GM12878 (cell line): ENCODE measurements at regions not wholly inside any gene's neighbourhood (a gene's known extent, or its start where the extent isn't known, plus 50 kb on each side); places are given as distances from the start of the nearest gene placed in this dataset.

ENCODE experiments used
- ATAC-seq: fragments of 200-7000 bp; cut with Tn5 transposase; 3 replicates; pipeline ENCODE4 v1.9.1; 2020; ENCODE audit warnings: mild to moderate bottlenecking, moderate library complexity
- BruUV-seq: library from RNA; stranded (reverse); fragments of 400-500 nt; replicated peaks from 2 replicates; lab custom pipeline; 2021; lab: Mats Ljungman, UMichigan
- CTCF ChIA-PET: fragments of 300-600 bp; sonication (Branson Sonifier 250); formaldehyde crosslinking; extraction: SDS; loops from one replicate; lab custom pipeline; 2021; ENCODE audit warnings: inconsistent platforms; lab: Yijun Ruan, JAX
- POLR2A ChIA-PET: fragments of 350-600 bp; formaldehyde crosslinking; extraction: SDS; loops from one replicate; lab custom pipeline; 2021; ENCODE audit warnings: inconsistent platforms; lab: Charles Lee
- RAD21 ChIA-PET: fragments of 300-600 bp; sonication (Branson Sonifier 250); formaldehyde crosslinking; loops from one replicate; lab custom pipeline; 2023; ENCODE audit warnings: antibody characterized with exemption; ENCODE audit not compliant: unreplicated experiment; lab: Charles Lee
- SMC1A ChIA-PET: fragments of 300-600 bp; sonication (Branson Sonifier 250); formaldehyde crosslinking; loops from one replicate; lab custom pipeline; 2023; ENCODE audit not compliant: unreplicated experiment, uncharacterized antibody; lab: Charles Lee
- DNase-seq: peaks from one replicate; pipeline ENCODE4 v3.0.0-alpha.2; 2011; ENCODE audit warnings: low read depth, low spot score
- FAIRE-seq: peaks from 3 replicates; lab custom pipeline; 2011; peaks lifted over from hg19 to GRCh38; lab: Jason Lieb, UNC
- H2AFZ ChIP-seq: 2 replicates; pipeline ENCODE4 v1.6.0; 2011; ENCODE audit warnings: low read depth, low read length, control low read depth; ENCODE audit not compliant: control insufficient read depth
- H3K27ac ChIP-seq: 2 replicates; pipeline ENCODE4 v1.5.1; 2011; ENCODE audit warnings: control low read depth; ENCODE audit not compliant: control insufficient read depth, insufficient read depth
- H3K27me3 ChIP-seq, 2 experiments: replicated peaks in 1 of 2; 2 replicates each; pipeline versions ENCODE4 v1.6.0 to v1.6.1; 2011; ENCODE audit warnings: low read length in 1 of 2; ENCODE audit not compliant: control insufficient read depth in 2 of 2, insufficient read depth in 2 of 2
- H3K36me3 ChIP-seq, 2 experiments: 2 replicates each; pipeline ENCODE4 v1.5.1; 2011; ENCODE audit warnings: low read length in 1 of 2; ENCODE audit not compliant: control insufficient read depth in 2 of 2, insufficient read depth in 2 of 2
- H3K4me1 ChIP-seq: 2 replicates; pipeline ENCODE4 v1.6.1; 2011; ENCODE audit warnings: mild to moderate bottlenecking, low read length, moderate library complexity, mixed read lengths; ENCODE audit not compliant: control insufficient read depth, insufficient read depth
- H3K4me2 ChIP-seq: 2 replicates; pipeline ENCODE4 v1.6.0; 2011; ENCODE audit warnings: control low read depth; ENCODE audit not compliant: control insufficient read depth, insufficient read depth
- H3K4me3 ChIP-seq: fragments of 200-600 bp; sonication (generic); 2 replicates; pipeline ENCODE4 v1.5.1; 2016
- H3K79me2 ChIP-seq: 2 replicates; pipeline ENCODE4 v1.6.0; 2011; ENCODE audit warnings: low read length; ENCODE audit not compliant: control insufficient read depth, insufficient read depth
- H3K9ac ChIP-seq: 2 replicates; pipeline ENCODE4 v1.8.0; 2011; ENCODE audit warnings: low read length, control low read depth, mixed read lengths; ENCODE audit not compliant: control insufficient read depth, insufficient read depth
- H3K9me3 ChIP-seq: replicated peaks from 3 replicates; pipeline ENCODE4 v1.5.1; 2011; ENCODE audit warnings: mild to moderate bottlenecking, low read length; ENCODE audit not compliant: control insufficient read depth, insufficient read depth
- H4K20me1 ChIP-seq: 2 replicates; pipeline ENCODE4 v1.6.0; 2011; ENCODE audit not compliant: control insufficient read depth, insufficient read depth
- E4F1 ChIP-seq: fragments of 450-650 bp; IDR thresholded peaks from 2 replicates; pipeline ENCODE4 v1.6.1; 2018; ENCODE audit warnings: borderline replicate concordance, mild to moderate bottlenecking; ENCODE audit not compliant: partially characterized antibody
- IKZF1 ChIP-seq: fragments of 450-650 bp; conservative IDR thresholded peaks from 2 replicates; pipeline ENCODE4 v1.6.1; 2017; ENCODE audit warnings: antibody characterized with exemption, mild to moderate bottlenecking
- IRF5 ChIP-seq: fragments of 450-650 bp; IDR thresholded peaks from 2 replicates; pipeline ENCODE4 v1.6.1; 2017; ENCODE audit warnings: borderline replicate concordance
- MEF2B ChIP-seq: fragments of 450-650 bp; IDR thresholded peaks from 2 replicates; pipeline ENCODE4 v1.6.1; 2018; ENCODE audit warnings: mild to moderate bottlenecking, moderate library complexity; ENCODE audit not compliant: partially characterized antibody, poor library complexity, severe bottlenecking
- MTA3 ChIP-seq: IDR thresholded peaks from 2 replicates; pipeline ENCODE4 v1.6.1; 2012; ENCODE audit warnings: low read length, inconsistent platforms, borderline replicate concordance
- MXI1 ChIP-seq: fragments of 150-350 bp; IDR thresholded peaks from 2 replicates; pipeline ENCODE4 v1.6.1; 2011; ENCODE audit warnings: low read depth, mild to moderate bottlenecking, inconsistent platforms, low read length, improper control_type of control experiment
- MYC ChIP-seq: IDR thresholded peaks from 2 replicates; pipeline ENCODE4 v1.6.1; 2011; ENCODE audit warnings: mild to moderate bottlenecking, low read length, moderate library complexity, inconsistent platforms; ENCODE audit not compliant: insufficient read depth, insufficient replicate concordance, insufficient read length, severe bottlenecking
- NFYB ChIP-seq: IDR thresholded peaks from 2 replicates; pipeline ENCODE4 v1.6.1; 2011; ENCODE audit warnings: low read depth, mild to moderate bottlenecking, low read length, improper control_type of control experiment, moderate library complexity; ENCODE audit not compliant: insufficient read depth
- NRF1 ChIP-seq: conservative IDR thresholded peaks from 2 replicates; pipeline ENCODE4 v1.6.1; 2011; ENCODE audit warnings: mild to moderate bottlenecking, low read depth, low read length, improper control_type of control experiment
- RELB ChIP-seq: fragments of 450-650 bp; IDR thresholded peaks from 2 replicates; pipeline ENCODE4 v1.6.1; 2017; ENCODE audit warnings: low read depth, mild to moderate bottlenecking, moderate library complexity
- SIN3A ChIP-seq: IDR thresholded peaks from 2 replicates; pipeline ENCODE4 v1.6.1; 2012; ENCODE audit warnings: low read depth, low read length, improper control_type of control experiment
- STAT3 ChIP-seq: IDR thresholded peaks from 2 replicates; pipeline ENCODE4 v1.6.1; 2011; ENCODE audit warnings: low read depth, low read length, improper control_type of control experiment
- TCF12 ChIP-seq: IDR thresholded peaks from 2 replicates; pipeline ENCODE4 v1.6.1; 2011; ENCODE audit warnings: low read depth, mild to moderate bottlenecking, low read length
- TCF7 ChIP-seq: IDR thresholded peaks from 2 replicates; pipeline ENCODE4 v1.6.1; 2014; ENCODE audit warnings: antibody characterized with exemption, borderline replicate concordance
- USF1 ChIP-seq: IDR thresholded peaks from 2 replicates; pipeline ENCODE4 v1.6.1; 2011; ENCODE audit warnings: borderline replicate concordance, low read depth, mild to moderate bottlenecking, moderate library complexity, mixed read lengths, low read length; ENCODE audit not compliant: insufficient read depth; ENCODE audit errors: extremely low read length
- USF2 ChIP-seq: IDR thresholded peaks from 2 replicates; pipeline ENCODE4 v1.6.1; 2011; ENCODE audit warnings: low read depth, low read length, improper control_type of control experiment, borderline replicate concordance
- ZNF24 ChIP-seq: fragments of 450-650 bp; IDR thresholded peaks from 2 replicates; pipeline ENCODE4 v1.6.1; 2017; ENCODE audit warnings: antibody characterized with exemption, mild to moderate bottlenecking
- WGBS: methylation state at CpG from one replicate; pipeline ENCODE4 v1.1.6; 2016; ENCODE audit warnings: low lambda C conversion rate; ENCODE audit not compliant: insufficient replicate concordance, insufficient coverage; ENCODE audit errors: missing lambda C conversion rate; 5-methylcytosine and 5-hydroxymethylcytosine counted together
- in situ Hi-C: fragments of 300-500 bp; cut with MboI; formaldehyde crosslinking; loops from 9 replicates; pipeline ENCODE4 v1.14.3; 2018; ENCODE audit warnings: mixed read lengths
- intact Hi-C: fragments of 100-400 bp; cut with micrococcal nuclease; formaldehyde crosslinking; loops from one replicate; pipeline ENCODE4 v1.14.2; 2022; ENCODE audit not compliant: unreplicated experiment

- H3K4me2 ChIP-seq: no peak overlapping the region
Observed at GRCh38 chr9:14482856-14483255, 168.9 kb upstream of the NFIB start.

More at GRCh38 chr9:14482856-14483255, 168.9 kb upstream of the NFIB start:
- BruUV-seq: no TSS peak
- Histone ChIP-seq H3K79me2 (no peaks in the 10 kb centered on the region), H3K36me3 (no peaks in the 10 kb centered on the region), H3K27me3 (no peaks in the 10 kb centered on the region; a peak in 1 of 4 replicates), H4K20me1 (no peaks in the 10 kb centered on the region), H3K9me3 (no peaks in the 10 kb centered on the region), H3K4me3 (no peak overlapping the region), H2AFZ (no peak overlapping the region), H3K4me1 (no peaks in the 10 kb centered on the region), H3K27ac (no peak overlapping the region), H3K9ac (no peak overlapping the region)
- intact Hi-C loops: no loop called here
- TF ChIP-seq NRF1 (no peak), E4F1 (no peak), STAT3 (no peak), IKZF1 (no peak), USF2 (no peak), NFYB (no peak), SIN3A (no peak), MYC (no peak), TCF7 (no peak), USF1 (no peak), RELB (no peak), TCF12 (no peak), MXI1 (no peak), IRF5 (no peak), MEF2B (no peak), ZNF24 (no peak), MTA3 (no peak)
- FAIRE-seq: no peak
- DNase-seq: no peak
- in situ Hi-C loops: no loop called here
- WGBS: 10% methylated on average over 3 of the region's 3 CpGs
- ATAC-seq: no peak
- SMC1A ChIA-PET: no interaction called here
- RAD21 ChIA-PET: no interaction called here
- CTCF ChIA-PET: no interaction called here
- POLR2A ChIA-PET: no interaction called here
